ENCODE measurements at regions not wholly inside any gene's neighbourhood (a gene's known extent, or its start where the extent isn't known, plus 50 kb on each side); places are given as distances from the start of the nearest gene placed in this dataset.

DNA sequence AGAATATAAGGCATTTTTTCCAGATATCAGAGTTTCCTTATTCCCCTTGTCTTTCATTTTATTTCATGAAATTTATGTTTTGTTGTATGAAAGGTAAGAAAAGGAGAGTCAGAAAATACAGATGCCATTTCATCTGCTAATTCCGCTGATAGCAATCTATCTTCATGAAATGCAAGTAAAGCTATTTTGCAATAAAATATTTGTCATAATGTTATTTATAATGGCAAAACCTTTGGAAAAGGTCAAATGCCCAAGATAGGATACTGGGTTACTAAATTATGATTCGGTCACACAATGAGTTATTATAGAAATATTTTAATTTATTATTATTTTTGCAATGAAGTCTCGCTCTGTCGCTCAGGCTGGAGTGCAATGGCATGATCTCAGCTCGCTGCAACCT lies 124.2 kb downstream of the SPP2 start:
- TF ChIP-seq CTCF (conservative IDR thresholded peaks at IDR 0.05; ENCODE audit: low read depth, low read length) (no peak), EZH2 (IDR thresholded peaks at IDR 0.05; ENCODE audit: borderline replicate concordance, low read depth, low read length, poor library complexity, severe bottlenecking) (no peak)
